ENCODE measurements at regions not wholly inside any gene's neighbourhood (a gene's known extent, or its start where the extent isn't known, plus 50 kb on each side); places are given as distances from the start of the nearest gene placed in this dataset.

DNA sequence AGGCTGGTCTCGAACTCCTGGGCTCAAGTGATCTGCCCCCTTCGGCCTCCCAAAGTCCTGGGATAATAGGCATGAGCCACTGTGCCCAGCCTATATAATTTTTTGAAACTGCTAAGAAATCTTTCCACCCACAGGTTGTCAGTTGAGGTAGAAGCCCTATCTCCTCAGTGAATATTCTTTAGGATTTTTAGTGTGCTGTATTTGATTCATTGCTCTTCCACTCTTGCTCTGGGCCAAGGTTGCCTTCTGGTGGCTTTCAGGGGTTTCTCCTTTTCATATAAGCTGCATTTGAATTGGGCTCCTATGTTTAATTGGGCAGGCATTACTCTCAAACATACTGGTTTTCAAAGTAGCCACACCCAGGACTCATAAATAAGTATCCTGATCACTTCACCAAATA is 931.2 kb downstream of the GATA3 start:
- TF ChIP-seq, protein P1, sequence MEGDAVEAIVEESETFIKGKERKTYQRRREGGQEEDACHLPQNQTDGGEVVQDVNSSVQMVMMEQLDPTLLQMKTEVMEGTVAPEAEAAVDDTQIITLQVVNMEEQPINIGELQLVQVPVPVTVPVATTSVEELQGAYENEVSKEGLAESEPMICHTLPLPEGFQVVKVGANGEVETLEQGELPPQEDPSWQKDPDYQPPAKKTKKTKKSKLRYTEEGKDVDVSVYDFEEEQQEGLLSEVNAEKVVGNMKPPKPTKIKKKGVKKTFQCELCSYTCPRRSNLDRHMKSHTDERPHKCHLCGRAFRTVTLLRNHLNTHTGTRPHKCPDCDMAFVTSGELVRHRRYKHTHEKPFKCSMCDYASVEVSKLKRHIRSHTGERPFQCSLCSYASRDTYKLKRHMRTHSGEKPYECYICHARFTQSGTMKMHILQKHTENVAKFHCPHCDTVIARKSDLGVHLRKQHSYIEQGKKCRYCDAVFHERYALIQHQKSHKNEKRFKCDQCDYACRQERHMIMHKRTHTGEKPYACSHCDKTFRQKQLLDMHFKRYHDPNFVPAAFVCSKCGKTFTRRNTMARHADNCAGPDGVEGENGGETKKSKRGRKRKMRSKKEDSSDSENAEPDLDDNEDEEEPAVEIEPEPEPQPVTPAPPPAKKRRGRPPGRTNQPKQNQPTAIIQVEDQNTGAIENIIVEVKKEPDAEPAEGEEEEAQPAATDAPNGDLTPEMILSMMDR (IDR thresholded peaks at IDR 0.05), result no peak
- TF ChIP-seq POLR2A (IDR thresholded peaks at IDR 0.05), result no peak
